ENCODE measurements at regions not wholly inside any gene's neighbourhood (a gene's known extent, or its start where the extent isn't known, plus 50 kb on each side); places are given as distances from the start of the nearest gene placed in this dataset.

DNA sequence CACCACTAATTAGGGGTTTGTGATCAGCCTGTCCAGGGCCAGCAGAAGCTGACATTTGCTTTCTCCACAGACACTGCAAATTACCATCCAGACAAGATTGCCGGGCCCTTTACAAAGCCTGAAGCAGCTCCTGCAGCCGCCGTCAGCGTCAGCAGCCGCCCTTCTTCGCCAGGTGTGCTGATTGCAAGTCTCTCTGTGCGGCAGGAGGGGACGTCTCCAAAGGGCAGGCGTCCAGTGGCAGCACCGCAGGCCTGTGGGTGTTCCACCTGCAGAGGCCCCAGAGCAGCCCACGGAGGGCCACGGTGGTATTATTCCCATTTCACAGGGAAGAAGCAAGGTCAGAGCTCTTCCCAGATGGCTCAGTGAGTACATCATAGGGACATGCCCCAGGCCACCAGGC lies 108.0 kb upstream of the PPP1R26 start:
- H3K36me3 ChIP-seq = no peaks in the 10 kb centered on the region
- intact Hi-C loops (cut with DNase I) = no loop called here
- H3K27me3 ChIP-seq = no peaks in the 10 kb centered on the region
- ATAC-seq (no peak), DNase-seq (no peak)
- no peaks in the 10 kb centered on the region for H3K9me3 ChIP-seq
- TF ChIP-seq, protein P1, sequence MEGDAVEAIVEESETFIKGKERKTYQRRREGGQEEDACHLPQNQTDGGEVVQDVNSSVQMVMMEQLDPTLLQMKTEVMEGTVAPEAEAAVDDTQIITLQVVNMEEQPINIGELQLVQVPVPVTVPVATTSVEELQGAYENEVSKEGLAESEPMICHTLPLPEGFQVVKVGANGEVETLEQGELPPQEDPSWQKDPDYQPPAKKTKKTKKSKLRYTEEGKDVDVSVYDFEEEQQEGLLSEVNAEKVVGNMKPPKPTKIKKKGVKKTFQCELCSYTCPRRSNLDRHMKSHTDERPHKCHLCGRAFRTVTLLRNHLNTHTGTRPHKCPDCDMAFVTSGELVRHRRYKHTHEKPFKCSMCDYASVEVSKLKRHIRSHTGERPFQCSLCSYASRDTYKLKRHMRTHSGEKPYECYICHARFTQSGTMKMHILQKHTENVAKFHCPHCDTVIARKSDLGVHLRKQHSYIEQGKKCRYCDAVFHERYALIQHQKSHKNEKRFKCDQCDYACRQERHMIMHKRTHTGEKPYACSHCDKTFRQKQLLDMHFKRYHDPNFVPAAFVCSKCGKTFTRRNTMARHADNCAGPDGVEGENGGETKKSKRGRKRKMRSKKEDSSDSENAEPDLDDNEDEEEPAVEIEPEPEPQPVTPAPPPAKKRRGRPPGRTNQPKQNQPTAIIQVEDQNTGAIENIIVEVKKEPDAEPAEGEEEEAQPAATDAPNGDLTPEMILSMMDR (IDR thresholded peaks at IDR 0.05) = no peak
- no peak overlapping the region for H3K27ac ChIP-seq
- no peaks in the 10 kb centered on the region for H3K4me1 ChIP-seq
- no peak overlapping the region for H3K4me3 ChIP-seq

DNA sequence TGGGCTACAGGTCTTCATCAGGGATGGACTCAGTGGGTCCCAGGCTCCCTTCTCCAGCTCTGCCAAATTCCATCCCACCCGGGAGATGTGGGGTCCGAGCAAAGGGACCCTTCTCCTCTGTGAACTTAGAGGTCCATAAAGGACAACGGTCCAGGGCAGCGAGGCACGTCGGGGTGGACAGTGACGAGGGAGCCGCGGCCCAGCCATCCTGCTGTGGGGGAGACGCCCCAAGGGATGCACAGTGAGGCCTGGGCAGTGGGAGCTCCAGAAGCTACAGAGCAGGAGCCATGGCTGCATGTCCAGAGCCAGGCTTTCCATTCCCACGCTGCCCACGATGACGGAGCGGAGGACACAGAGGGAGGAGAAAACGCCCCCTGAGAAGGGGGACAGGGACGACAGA lies 107.5 kb upstream of the PPP1R26 start:
- no peaks in the 10 kb centered on the region for H3K27me3 ChIP-seq
- H3K9me3 ChIP-seq = no peaks in the 10 kb centered on the region
- H3K36me3 ChIP-seq = no peaks in the 10 kb centered on the region
- H3K27ac ChIP-seq = no peak overlapping the region
- H3K4me1 ChIP-seq = no peaks in the 10 kb centered on the region
- no peak overlapping the region for H3K4me3 ChIP-seq
- TF ChIP-seq, protein P1 (IDR thresholded peaks at IDR 0.05) = no peak
- DNase-seq (no peak), ATAC-seq (no peak)
- intact Hi-C loops (cut with DNase I) = no loop called here

DNA sequence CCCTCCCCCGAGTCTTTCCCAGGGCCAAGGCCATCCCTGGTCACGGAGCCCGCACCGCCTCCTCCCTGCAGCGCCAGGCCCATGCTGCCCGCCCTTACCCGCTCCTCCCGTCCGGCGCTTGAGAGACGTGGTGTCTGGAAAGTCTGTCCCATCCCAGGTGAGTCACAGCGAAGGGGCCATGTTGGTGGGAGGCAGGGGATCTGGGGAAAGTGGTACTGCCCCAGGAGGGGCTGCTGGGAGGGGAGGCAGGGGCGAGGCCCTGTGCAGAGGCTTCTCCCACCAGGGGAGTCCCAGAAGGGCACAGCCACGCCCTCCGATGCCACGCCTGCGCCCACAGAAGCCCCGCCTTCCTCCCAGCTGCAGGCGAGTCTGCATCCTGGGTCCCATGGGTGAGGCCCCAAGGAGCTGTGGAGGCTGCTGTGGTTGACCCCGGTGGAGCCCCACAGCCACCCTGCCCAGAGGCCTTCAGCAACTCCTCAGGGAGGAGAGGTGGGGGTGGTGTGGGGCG lies 107.0 kb upstream of the PPP1R26 start:
- TF ChIP-seq, protein P1 (IDR thresholded peaks at IDR 0.05) = no peak
- H3K27me3 ChIP-seq = no peaks in the 10 kb centered on the region
- no peak overlapping the region for H3K27ac ChIP-seq
- H3K4me3 ChIP-seq = no peak overlapping the region
- H3K36me3 ChIP-seq = no peaks in the 10 kb centered on the region
- H3K4me1 ChIP-seq = no peaks in the 10 kb centered on the region
- no peaks in the 10 kb centered on the region for H3K9me3 ChIP-seq
- DNase-seq = no peak
- no peak for ATAC-seq
- intact Hi-C loops (cut with DNase I) = no loop called here

DNA sequence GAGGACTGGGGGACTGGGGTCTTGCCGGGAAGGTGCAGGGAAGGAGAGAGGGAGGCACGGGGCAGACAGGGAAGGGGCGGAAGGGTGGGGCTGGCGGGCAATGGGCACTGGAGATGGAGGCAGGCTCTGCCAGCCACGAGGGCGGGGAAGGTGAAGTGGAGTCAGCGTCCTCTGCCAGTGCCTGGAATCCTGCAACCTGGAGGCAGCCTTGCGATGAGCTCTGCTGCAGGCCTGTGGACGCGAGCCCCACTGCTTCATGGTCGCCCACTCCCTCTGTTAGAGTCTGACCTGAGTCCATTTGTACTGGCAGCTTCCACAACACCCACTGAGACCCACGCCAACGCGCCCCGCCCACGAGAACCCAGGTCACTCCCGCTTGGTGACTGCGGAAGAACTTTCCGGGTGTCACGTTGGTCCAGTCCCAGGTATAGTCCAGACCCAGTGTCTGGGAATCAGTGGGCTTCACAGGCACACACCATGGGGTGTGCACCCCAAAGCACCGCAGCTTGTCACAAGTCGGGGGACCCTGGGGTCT lies 106.4 kb upstream of the PPP1R26 start:
- no peaks in the 10 kb centered on the region for H3K36me3 ChIP-seq
- ATAC-seq (no peak), DNase-seq (no peak)
- H3K27ac ChIP-seq = no peak overlapping the region
- H3K9me3 ChIP-seq = no peaks in the 10 kb centered on the region
- intact Hi-C loops (cut with DNase I) = no loop called here
- H3K4me1 ChIP-seq = no peaks in the 10 kb centered on the region
- H3K27me3 ChIP-seq = no peaks in the 10 kb centered on the region
- TF ChIP-seq, protein P1 (IDR thresholded peaks at IDR 0.05) = no peak
- no peak overlapping the region for H3K4me3 ChIP-seq

DNA sequence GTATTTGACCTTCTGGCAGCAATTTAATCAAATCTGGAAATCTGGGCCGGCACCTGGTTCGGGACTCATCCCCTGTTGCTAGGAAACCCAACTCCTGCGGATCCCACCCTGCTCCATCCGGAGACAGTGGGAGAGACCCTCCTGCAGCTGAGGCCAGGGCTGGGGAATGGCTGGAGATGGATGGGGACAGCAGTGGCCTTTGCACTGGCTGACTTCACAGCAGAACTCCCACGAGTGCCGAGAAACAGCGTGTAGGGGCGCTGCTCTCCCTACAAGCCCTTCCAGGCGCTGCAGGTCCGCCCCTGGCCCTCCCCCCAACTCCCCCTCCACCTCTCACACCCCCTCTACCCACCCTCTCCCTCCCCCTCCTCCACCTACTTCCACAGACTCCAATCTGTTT lies 105.8 kb upstream of the PPP1R26 start:
- Histone ChIP-seq H3K4me1 (no peaks in the 10 kb centered on the region), H3K4me3 (no peak overlapping the region), H3K27ac (no peak overlapping the region), H3K27me3 (no peaks in the 10 kb centered on the region), H3K36me3 (no peaks in the 10 kb centered on the region), H3K9me3 (no peaks in the 10 kb centered on the region)
- DNase-seq = no peak
- no peak for ATAC-seq
- intact Hi-C loops (cut with DNase I) = no loop called here
- TF ChIP-seq, protein P1 (IDR thresholded peaks at IDR 0.05) = no peak

DNA sequence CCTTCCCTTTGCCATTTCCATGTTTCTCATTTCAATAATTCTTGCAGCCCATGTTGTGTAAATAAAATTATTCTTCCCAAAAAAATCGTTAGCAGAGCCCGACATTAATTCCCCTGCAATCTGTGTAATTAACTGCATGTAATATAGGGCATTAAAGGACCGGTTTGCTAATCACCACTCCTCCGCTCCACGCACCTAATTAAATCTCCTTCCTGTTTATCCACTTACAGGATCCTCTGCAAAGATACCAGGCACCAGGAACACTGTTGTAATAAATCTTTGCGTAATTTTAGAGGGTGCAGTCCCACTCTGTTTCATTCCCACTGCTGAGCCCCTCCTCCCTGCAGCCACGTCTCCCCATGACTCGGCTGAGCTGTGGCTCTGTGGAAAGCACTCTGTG lies 105.0 kb upstream of the PPP1R26 start:
- no peak overlapping the region for H3K4me3 ChIP-seq
- no peaks in the 10 kb centered on the region for H3K36me3 ChIP-seq
- H3K27me3 ChIP-seq = no peaks in the 10 kb centered on the region
- no peaks in the 10 kb centered on the region for H3K9me3 ChIP-seq
- ATAC-seq (no peak), DNase-seq (no peak)
- TF ChIP-seq, protein P1 (IDR thresholded peaks at IDR 0.05) = no peak
- H3K4me1 ChIP-seq = no peaks in the 10 kb centered on the region
- intact Hi-C loops (cut with DNase I) = no loop called here
- no peak overlapping the region for H3K27ac ChIP-seq
